Mucosa of stomach (tissue), 1 donor: ENCODE measurements at regions not wholly inside any gene's neighbourhood (a gene's known extent, or its start where the extent isn't known, plus 50 kb on each side); places are given as distances from the start of the nearest gene placed in this dataset.
"Not testable (repeated sequence)": the region's sequence is repeated elsewhere in the genome, so short reads cannot be mapped to it uniquely, and the experiment has no call there.

Experiments
- H3K27me3 ChIP-seq: one replicate; pipeline ENCODE4 v1.7.0; 2013; ENCODE audit warnings: mild to moderate bottlenecking, low read length; ENCODE audit not compliant: control insufficient read depth, insufficient read depth
- H3K36me3 ChIP-seq: one replicate; pipeline ENCODE4 v1.7.0; 2013; ENCODE audit warnings: low read length; ENCODE audit not compliant: control insufficient read depth, insufficient read depth
- H3K4me1 ChIP-seq: one replicate; pipeline ENCODE4 v1.7.0; 2013; ENCODE audit warnings: mild to moderate bottlenecking, low read length; ENCODE audit not compliant: control insufficient read depth, insufficient read depth
- H3K4me3 ChIP-seq: one replicate; pipeline ENCODE4 v1.7.0; 2013; ENCODE audit warnings: low read length
- H3K9ac ChIP-seq: one replicate; pipeline ENCODE4 v1.7.0; 2013; ENCODE audit warnings: mild to moderate bottlenecking, low read length, moderate library complexity
- H3K9me3 ChIP-seq: one replicate; pipeline ENCODE4 v1.7.0; 2013; ENCODE audit warnings: mild to moderate bottlenecking, low read length, moderate library complexity; ENCODE audit not compliant: control insufficient read depth
- donor health status: Pancreatic carcinoma.

GRCh38 chr12:33514893-33515292, 75.3 kb upstream of the SYT10 start:
- no peaks in the 10 kb centered on the region for H3K4me1 ChIP-seq
- no peaks in the 10 kb centered on the region for H3K27me3 ChIP-seq
- no peaks in the 10 kb centered on the region for H3K36me3 ChIP-seq
- H3K4me3 ChIP-seq, result no peak overlapping the region
- no peak overlapping the region for H3K9ac ChIP-seq
- H3K9me3 ChIP-seq, result no peaks in the 10 kb centered on the region

- H3K36me3 ChIP-seq, result no peaks in the 10 kb centered on the region
- H3K4me3 ChIP-seq, result no peak overlapping the region
- no peaks in the 10 kb centered on the region for H3K4me1 ChIP-seq
- no peak overlapping the region for H3K9ac ChIP-seq
- H3K9me3 ChIP-seq, result no peaks in the 10 kb centered on the region
- H3K27me3 ChIP-seq, result no peaks in the 10 kb centered on the region
These were observed 79.9 kb upstream of the SYT10 start for GRCh38 chr12:33519566-33519965.

- H3K9me3 ChIP-seq, H3K4me1 ChIP-seq, H3K36me3 ChIP-seq, H3K9ac ChIP-seq, H3K27me3 ChIP-seq: not testable (repeated sequence)
- peak overlapping the region; percentile 12 for H3K4me3 ChIP-seq
These were observed 81.1 kb upstream of the SYT10 start for GRCh38 chr12:33520505-33521302.

DNA sequence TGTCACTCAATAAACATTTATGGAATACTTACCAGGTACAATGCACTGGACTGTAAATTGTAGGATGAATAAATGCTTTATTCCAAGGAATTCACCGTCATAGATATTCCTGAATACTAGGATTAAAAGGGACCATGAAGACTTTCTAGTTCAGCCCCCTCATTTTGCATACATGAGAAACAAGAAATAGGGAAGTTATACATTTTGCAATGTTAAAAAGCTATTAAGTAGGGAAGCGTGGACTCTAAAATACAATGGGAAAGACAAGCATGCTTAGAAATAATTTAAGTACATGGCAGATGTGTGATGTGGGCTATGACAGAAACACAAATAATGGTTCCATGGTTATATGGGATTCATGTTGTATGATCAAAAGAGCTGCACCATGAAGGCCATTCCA, 89.4 kb upstream of the SYT10 start:
- no peak overlapping the region for H3K4me3 ChIP-seq
- H3K9ac ChIP-seq, result no peak overlapping the region
- H3K27me3 ChIP-seq, result no peaks in the 10 kb centered on the region
- no peaks in the 10 kb centered on the region for H3K36me3 ChIP-seq
- no peaks in the 10 kb centered on the region for H3K4me1 ChIP-seq
- no peaks in the 10 kb centered on the region for H3K9me3 ChIP-seq

- Histone ChIP-seq H3K36me3 (no peaks in the 10 kb centered on the region), H3K9ac (no peak overlapping the region), H3K4me1 (no peaks in the 10 kb centered on the region), H3K4me3 (no peak overlapping the region), H3K27me3 (no peaks in the 10 kb centered on the region), H3K9me3 (no peaks in the 10 kb centered on the region)
These were observed 90.2 kb upstream of the SYT10 start for GRCh38 chr12:33529810-33530209.

DNA sequence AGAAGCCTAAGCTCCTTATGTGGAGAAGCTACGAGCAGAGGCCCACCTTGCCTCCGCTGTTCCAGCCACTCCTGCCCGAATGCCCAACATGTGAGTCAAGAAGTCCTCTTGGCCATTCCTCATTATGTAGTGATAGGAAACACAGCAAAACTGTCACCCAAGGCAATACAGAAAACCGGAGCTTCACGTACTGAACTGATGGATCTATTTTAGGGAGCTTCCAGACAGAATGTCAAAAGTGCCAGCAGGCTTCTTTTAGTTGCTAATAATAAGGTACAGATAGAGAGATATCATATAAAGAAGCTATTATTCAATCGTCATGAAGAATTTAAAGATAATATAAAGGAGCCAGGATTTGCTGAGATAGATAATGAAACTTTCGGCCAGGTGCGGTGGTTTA, 91.6 kb upstream of the SYT10 start:
- no peak overlapping the region for H3K9ac ChIP-seq
- H3K36me3 ChIP-seq, result no peaks in the 10 kb centered on the region
- no peaks in the 10 kb centered on the region for H3K27me3 ChIP-seq
- no peak overlapping the region for H3K4me3 ChIP-seq
- no peaks in the 10 kb centered on the region for H3K9me3 ChIP-seq
- H3K4me1 ChIP-seq, result no peaks in the 10 kb centered on the region

DNA sequence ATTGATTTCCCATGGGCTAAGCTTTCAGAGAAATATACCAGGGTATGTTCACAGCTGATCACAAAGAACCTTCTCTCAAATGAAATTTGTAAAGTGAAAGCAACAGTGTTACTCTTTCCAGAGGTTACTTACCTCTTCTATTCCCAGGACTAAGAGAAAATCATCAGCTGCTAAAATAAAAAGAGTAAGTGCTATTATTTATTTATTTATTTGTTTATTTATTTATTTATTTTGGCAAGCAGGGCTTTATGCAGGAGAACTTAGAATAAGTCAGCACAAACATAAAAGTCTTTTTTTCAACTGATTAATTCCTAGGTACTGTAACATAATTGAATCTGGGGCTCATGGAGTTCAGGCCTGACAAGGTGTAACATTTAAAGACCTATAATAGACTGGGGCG, 93.9 kb upstream of the SYT10 start:
- H3K36me3 ChIP-seq, result no peaks in the 10 kb centered on the region
- H3K4me3 ChIP-seq, result no peak overlapping the region
- no peaks in the 10 kb centered on the region for H3K27me3 ChIP-seq
- no peaks in the 10 kb centered on the region for H3K9me3 ChIP-seq
- H3K4me1 ChIP-seq, result no peaks in the 10 kb centered on the region
- H3K9ac ChIP-seq, result no peak overlapping the region

DNA sequence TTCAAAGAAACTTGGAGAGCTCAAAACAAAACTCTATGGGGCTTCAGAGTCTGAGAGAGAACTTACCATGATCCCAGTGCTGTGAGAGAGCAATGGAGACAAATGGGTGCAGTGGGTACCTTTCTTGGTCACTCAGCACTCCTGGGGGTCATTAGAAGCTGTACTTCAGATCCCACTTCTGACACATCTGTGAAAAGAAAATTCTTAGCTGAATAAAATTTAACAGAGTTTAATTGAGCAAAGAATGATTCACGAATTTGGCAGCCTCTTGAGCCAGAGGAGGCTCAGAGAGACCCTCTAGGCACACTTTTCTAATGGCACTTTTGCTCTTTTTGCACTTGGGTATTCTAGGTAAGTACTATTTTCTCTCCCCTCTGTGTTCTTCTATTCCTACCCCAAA, 96.8 kb upstream of the SYT10 start:
- Histone ChIP-seq H3K4me1 (no peaks in the 10 kb centered on the region), H3K4me3 (no peak overlapping the region), H3K36me3 (no peaks in the 10 kb centered on the region), H3K27me3 (no peaks in the 10 kb centered on the region), H3K9me3 (no peaks in the 10 kb centered on the region), H3K9ac (no peak overlapping the region)

- Histone ChIP-seq H3K4me1 (no peaks in the 10 kb centered on the region), H3K4me3 (no peak overlapping the region), H3K9ac (no peak overlapping the region), H3K36me3 (no peaks in the 10 kb centered on the region), H3K27me3 (no peaks in the 10 kb centered on the region), H3K9me3 (no peaks in the 10 kb centered on the region)
These were observed 106.4 kb upstream of the SYT10 start for GRCh38 chr12:33546004-33546403.

DNA sequence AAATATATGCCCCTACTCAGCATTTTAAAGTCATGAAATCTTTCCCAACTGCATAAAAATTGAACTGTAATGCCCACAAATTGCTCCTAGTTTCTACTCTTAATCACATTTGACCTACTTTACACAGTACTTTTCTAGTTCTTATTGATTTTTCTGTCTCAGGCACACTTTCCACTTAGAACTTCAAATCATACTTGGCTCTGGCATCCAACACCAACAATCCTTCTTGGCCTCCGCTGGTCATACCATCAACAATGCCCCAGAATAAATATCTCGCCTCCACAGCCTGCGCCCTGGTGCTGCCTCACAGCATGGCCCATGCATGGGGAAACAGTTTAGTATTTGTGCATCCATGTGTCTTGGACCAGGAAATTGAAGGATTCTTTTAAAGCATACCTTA, 107.5 kb upstream of the SYT10 start:
- no peak overlapping the region for H3K9ac ChIP-seq
- no peaks in the 10 kb centered on the region for H3K36me3 ChIP-seq
- H3K27me3 ChIP-seq, result no peaks in the 10 kb centered on the region
- H3K4me1 ChIP-seq, result no peaks in the 10 kb centered on the region
- H3K4me3 ChIP-seq, result no peak overlapping the region
- no peaks in the 10 kb centered on the region for H3K9me3 ChIP-seq

GRCh38 chr12:33550214-33550613, 110.6 kb upstream of the SYT10 start:
- H3K27me3 ChIP-seq, H3K9ac ChIP-seq, H3K36me3 ChIP-seq, H3K4me1 ChIP-seq, H3K4me3 ChIP-seq, H3K9me3 ChIP-seq: not testable (repeated sequence)

DNA sequence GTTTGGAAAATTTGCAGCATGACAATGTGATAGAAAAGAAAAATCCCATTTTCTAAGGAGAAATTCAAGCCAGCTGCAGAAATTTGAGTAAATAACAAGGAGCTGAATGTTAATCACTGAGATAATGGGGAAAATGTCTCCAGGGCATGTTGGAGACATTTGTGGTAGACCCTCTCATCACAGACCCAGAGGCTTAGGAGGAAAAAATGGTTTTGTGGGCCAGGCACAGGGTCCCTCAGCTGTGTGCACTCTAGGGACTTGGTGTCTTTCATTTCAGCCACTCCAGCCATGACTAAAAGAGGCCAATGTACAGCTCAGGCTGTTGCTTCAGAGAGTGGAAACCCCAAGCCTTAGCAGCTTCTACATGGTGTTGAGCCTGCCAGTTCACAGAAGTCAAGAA, 111.4 kb upstream of the SYT10 start:
- Histone ChIP-seq H3K9me3 (no peaks in the 10 kb centered on the region), H3K27me3 (no peaks in the 10 kb centered on the region), H3K36me3 (no peaks in the 10 kb centered on the region), H3K9ac (no peak overlapping the region), H3K4me1 (no peaks in the 10 kb centered on the region), H3K4me3 (no peak overlapping the region)

- H3K9ac ChIP-seq, result no peak overlapping the region
- H3K9me3 ChIP-seq, result no peaks in the 10 kb centered on the region
- H3K27me3 ChIP-seq, result no peaks in the 10 kb centered on the region
- H3K36me3 ChIP-seq, result no peaks in the 10 kb centered on the region
- no peaks in the 10 kb centered on the region for H3K4me1 ChIP-seq
- H3K4me3 ChIP-seq, result no peak overlapping the region
These were observed 115.5 kb upstream of the SYT10 start for GRCh38 chr12:33555128-33555527.
